Lower lobe of right lung (tissue), 2 donors: ENCODE measurements at regions not wholly inside any gene's neighbourhood (a gene's known extent, or its start where the extent isn't known, plus 50 kb on each side); places are given as distances from the start of the nearest gene placed in this dataset.
A peak's percentile ranks its signal among the peaks of the same experiment; 100 is the strongest.
"Not testable (repeated sequence)": the region's sequence is repeated elsewhere in the genome, so short reads cannot be mapped to it uniquely, and the experiment has no call there.

Experiments used
- ATAC-seq, 2 donors: fragments of 200-7000 bp; cut with Tn5 transposase; one replicate each; pipeline ENCODE4 v1.9.1; 2020 to 2022; ENCODE audit warnings: mild to moderate bottlenecking in 2 of 2, moderate library complexity in 2 of 2
- DNase-seq: peaks from one replicate; pipeline ENCODE4 v3.0.0-alpha.2; 2020
- H3K27ac ChIP-seq: fragments of 200-600 bp; one replicate; pipeline ENCODE4 v1.8.0; 2022
- H3K27me3 ChIP-seq: fragments of 200-600 bp; one replicate; pipeline ENCODE4 v1.8.0; 2022; ENCODE audit warnings: low read depth
- H3K36me3 ChIP-seq: fragments of 200-600 bp; one replicate; pipeline ENCODE4 v1.8.0; 2022; ENCODE audit warnings: mild to moderate bottlenecking
- H3K4me1 ChIP-seq: fragments of 200-600 bp; one replicate; pipeline ENCODE4 v1.8.0; 2022
- H3K4me3 ChIP-seq: fragments of 200-600 bp; one replicate; pipeline ENCODE4 v1.8.0; 2022; ENCODE audit warnings: mild to moderate bottlenecking
- H3K9me3 ChIP-seq: fragments of 200-600 bp; one replicate; pipeline ENCODE4 v1.8.0; 2022
- intact Hi-C: fragments of 100-400 bp; cut with DNase I; formaldehyde crosslinking; loops from one replicate; pipeline ENCODE4 v1.11.0; 2022
- TF ChIP-seq, protein P1 (sequence below): fragments of 200-600 bp; IDR thresholded peaks from one replicate; pipeline ENCODE4 v1.8.0; 2022; ENCODE audit warnings: antibody characterized with exemption, mild to moderate bottlenecking
- donor health status: DM: no; HTN: yes; CAD: no; lungs with severe emphysema.

DNA sequence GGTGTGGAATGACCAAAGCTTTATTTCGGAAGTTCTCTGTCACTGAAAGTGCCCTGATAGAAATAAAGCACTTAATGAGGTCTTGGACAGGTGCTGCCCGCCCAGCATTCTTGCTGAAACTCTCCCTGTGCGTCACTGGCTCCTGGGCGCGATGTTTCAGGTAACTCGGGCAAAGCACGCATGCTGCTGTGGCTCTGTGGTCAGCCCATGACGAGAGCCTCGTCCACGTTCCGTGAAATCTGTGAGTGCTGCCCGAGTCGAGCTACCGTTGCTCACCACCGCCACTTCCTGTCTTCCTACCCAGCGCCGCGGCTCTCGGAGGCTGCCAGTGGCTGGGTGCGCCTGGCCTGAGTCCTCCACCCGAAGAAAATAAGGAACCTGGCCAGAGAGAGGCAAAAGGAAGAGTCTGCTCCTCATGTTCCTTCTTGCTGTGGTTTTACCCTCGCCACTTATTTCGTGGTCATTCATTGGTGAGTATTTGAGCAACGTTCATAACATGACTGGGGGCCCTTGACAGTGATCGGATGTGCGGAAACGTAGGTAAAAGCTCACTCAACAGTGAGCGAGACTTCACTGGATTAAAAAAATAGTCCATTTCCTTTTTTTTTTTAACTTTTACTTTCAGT, 95.5 kb downstream of the MAP3K8 start:
- H3K27ac ChIP-seq = peak overlapping the region; percentile 81

DNA sequence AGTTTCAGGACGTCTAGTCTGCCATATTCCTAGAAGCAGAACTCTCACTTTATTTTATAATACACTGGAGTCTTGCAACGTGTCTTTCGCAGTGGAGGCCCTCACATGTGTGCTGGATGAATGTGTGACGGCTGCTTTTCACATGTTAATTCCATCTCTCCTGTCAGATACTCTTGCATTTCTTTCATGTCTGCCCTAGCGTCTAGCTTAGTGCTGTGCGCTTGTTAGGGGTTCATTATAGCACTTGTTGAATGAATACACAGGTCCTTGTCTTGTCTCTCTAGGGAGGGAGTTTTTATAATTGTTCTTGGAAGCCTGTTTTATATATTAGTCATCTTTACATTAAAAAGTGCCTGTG, 94.4 kb downstream of the MAP3K8 start:
- H3K4me1 ChIP-seq = peaks cover 20% of the 10 kb centered on the region
- no peak for DNase-seq
- no peaks in the 10 kb centered on the region for H3K27me3 ChIP-seq
- intact Hi-C loops = no loop called here
- ATAC-seq = no peak
- H3K9me3 ChIP-seq = no peaks in the 10 kb centered on the region
- H3K27ac ChIP-seq = no peak overlapping the region
- H3K36me3 ChIP-seq = no peaks in the 10 kb centered on the region
- TF ChIP-seq, protein P1, sequence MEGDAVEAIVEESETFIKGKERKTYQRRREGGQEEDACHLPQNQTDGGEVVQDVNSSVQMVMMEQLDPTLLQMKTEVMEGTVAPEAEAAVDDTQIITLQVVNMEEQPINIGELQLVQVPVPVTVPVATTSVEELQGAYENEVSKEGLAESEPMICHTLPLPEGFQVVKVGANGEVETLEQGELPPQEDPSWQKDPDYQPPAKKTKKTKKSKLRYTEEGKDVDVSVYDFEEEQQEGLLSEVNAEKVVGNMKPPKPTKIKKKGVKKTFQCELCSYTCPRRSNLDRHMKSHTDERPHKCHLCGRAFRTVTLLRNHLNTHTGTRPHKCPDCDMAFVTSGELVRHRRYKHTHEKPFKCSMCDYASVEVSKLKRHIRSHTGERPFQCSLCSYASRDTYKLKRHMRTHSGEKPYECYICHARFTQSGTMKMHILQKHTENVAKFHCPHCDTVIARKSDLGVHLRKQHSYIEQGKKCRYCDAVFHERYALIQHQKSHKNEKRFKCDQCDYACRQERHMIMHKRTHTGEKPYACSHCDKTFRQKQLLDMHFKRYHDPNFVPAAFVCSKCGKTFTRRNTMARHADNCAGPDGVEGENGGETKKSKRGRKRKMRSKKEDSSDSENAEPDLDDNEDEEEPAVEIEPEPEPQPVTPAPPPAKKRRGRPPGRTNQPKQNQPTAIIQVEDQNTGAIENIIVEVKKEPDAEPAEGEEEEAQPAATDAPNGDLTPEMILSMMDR = no peak
- no peak overlapping the region for H3K4me3 ChIP-seq

More for the DNA sequence above, 95.5 kb downstream of the MAP3K8 start:
- no peaks in the 10 kb centered on the region for H3K9me3 ChIP-seq
- intact Hi-C loops = no loop called here
- TF ChIP-seq, protein P1 = no peak
- peak; percentile 81 to 92 for ATAC-seq
- peak overlapping the region; percentile 29 for H3K4me3 ChIP-seq
- peaks cover 21% of the 10 kb centered on the region for H3K4me1 ChIP-seq
- peak; percentile 91 for DNase-seq
- no peaks in the 10 kb centered on the region for H3K27me3 ChIP-seq
- H3K36me3 ChIP-seq = no peaks in the 10 kb centered on the region

- intact Hi-C loops = no loop called here
These were observed 93.8 kb downstream of the MAP3K8 start for GRCh38 chr10:30527623-30528428.

DNA sequence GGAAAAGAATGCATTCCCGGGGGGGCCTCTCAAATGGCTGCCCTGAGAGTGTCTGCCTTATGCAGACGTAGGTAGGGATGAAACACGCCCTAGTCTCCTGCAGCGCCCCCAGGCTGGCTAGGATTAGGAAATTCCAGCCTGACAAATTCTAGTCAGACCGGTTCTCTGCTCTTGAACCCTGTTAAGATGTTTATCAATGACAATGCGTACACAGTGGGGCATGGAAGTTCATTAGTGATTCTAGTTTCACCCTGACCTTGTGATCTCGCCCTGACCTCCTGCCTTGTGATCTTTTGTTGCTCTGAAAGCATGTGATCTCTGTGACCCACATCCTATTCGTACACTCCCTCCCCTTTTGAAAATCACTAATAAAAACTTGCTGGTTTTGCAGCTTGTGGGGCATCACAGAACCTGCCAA, 88.7 kb downstream of the MAP3K8 start:
- H3K27ac ChIP-seq, H3K4me3 ChIP-seq, intact Hi-C loops, H3K9me3 ChIP-seq, H3K36me3 ChIP-seq, H3K27me3 ChIP-seq: not testable (repeated sequence)
- ATAC-seq (peak; percentile 38 to 42), DNase-seq (peak; percentile 76)
- H3K4me1 ChIP-seq = peaks cover 18% of the 10 kb centered on the region

More at GRCh38 chr10:30527623-30528428, 93.8 kb downstream of the MAP3K8 start:
- no peaks in the 10 kb centered on the region for H3K36me3 ChIP-seq
- H3K9me3 ChIP-seq = no peaks in the 10 kb centered on the region
- H3K27me3 ChIP-seq = no peaks in the 10 kb centered on the region
- DNase-seq (no peak), ATAC-seq (no peak)
- no peak overlapping the region for H3K27ac ChIP-seq
- H3K4me3 ChIP-seq = no peak overlapping the region
- H3K4me1 ChIP-seq = peaks cover 20% of the 10 kb centered on the region
- TF ChIP-seq, protein P1 = no peak

DNA sequence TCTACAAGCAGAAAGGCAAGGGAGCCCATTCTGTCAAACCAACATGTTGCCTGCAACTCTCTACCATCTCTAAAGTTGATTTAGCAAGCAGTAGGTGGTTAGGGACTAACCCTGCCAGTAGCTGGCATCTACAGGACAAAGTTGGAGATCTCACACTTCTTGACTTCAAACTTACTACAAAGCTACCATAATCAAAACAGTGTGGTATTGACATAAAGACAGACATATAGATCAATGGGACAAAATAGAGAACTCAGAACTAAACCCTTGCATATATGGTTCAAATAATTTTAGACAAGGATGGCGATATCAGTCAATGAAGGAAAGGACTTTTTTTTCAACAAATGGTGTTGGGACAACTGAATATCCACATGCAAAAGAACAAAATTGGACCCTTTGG, 84.9 kb downstream of the MAP3K8 start:
- H3K27ac ChIP-seq = no peak overlapping the region
- no peaks in the 10 kb centered on the region for H3K36me3 ChIP-seq
- no peak overlapping the region for H3K4me3 ChIP-seq
- no peaks in the 10 kb centered on the region for H3K27me3 ChIP-seq
- DNase-seq = no peak
- peaks cover 8% of the 10 kb centered on the region for H3K4me1 ChIP-seq
- H3K9me3 ChIP-seq = peaks cover 9% of the 10 kb centered on the region
- TF ChIP-seq, protein P1 = no peak
- intact Hi-C loops = no loop called here
- ATAC-seq = no peak
